ENCODE measurements at regions not wholly inside any gene's neighbourhood (a gene's known extent, or its start where the extent isn't known, plus 50 kb on each side); places are given as distances from the start of the nearest gene placed in this dataset.

GRCh38 chr2:53381271-53381670 lies 386.3 kb upstream of the CHAC2 start:
- H3K27me3 ChIP-seq (replicated peaks; ENCODE audit: insufficient read depth, low read depth, low read length, poor library complexity): no peaks in the 10 kb centered on the region
- no peaks in the 10 kb centered on the region for H3K9me3 ChIP-seq (ENCODE audit: low read depth, low read length, poor library complexity, severe bottlenecking)
- intact Hi-C loops (cut with micrococcal nuclease; ENCODE audit: unreplicated experiment): no loop called here
- no peak for TF ChIP-seq EZH2 (IDR thresholded peaks at IDR 0.05; ENCODE audit: borderline replicate concordance, low read depth, low read length, poor library complexity, severe bottlenecking)
- TF ChIP-seq, protein P1, sequence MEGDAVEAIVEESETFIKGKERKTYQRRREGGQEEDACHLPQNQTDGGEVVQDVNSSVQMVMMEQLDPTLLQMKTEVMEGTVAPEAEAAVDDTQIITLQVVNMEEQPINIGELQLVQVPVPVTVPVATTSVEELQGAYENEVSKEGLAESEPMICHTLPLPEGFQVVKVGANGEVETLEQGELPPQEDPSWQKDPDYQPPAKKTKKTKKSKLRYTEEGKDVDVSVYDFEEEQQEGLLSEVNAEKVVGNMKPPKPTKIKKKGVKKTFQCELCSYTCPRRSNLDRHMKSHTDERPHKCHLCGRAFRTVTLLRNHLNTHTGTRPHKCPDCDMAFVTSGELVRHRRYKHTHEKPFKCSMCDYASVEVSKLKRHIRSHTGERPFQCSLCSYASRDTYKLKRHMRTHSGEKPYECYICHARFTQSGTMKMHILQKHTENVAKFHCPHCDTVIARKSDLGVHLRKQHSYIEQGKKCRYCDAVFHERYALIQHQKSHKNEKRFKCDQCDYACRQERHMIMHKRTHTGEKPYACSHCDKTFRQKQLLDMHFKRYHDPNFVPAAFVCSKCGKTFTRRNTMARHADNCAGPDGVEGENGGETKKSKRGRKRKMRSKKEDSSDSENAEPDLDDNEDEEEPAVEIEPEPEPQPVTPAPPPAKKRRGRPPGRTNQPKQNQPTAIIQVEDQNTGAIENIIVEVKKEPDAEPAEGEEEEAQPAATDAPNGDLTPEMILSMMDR (conservative IDR thresholded peaks at IDR 0.05; ENCODE audit: low read depth, low read length): no peak
- BruUV-seq (replicated peaks): no TSS peak
- no peak overlapping the region for H3K4me3 ChIP-seq (ENCODE audit: low read depth, low read length, poor library complexity, severe bottlenecking)
- no peak for DNase-seq (ENCODE audit: low spot score)
- no peaks in the 10 kb centered on the region for H3K4me1 ChIP-seq (ENCODE audit: insufficient read depth, low read length, poor library complexity, severe bottlenecking)
- ChIA-PET CTCF (no interaction called here), POLR2A (ENCODE audit: low non-redundant PET) (no interaction called here)
- no peaks in the 10 kb centered on the region for H3K36me3 ChIP-seq (ENCODE audit: insufficient read depth, low read length, poor library complexity, severe bottlenecking)
- no peak overlapping the region for H3K27ac ChIP-seq (ENCODE audit: low read depth, low read length, poor library complexity, severe bottlenecking)

- BruUV-seq (replicated peaks): no TSS peak
- no peak for DNase-seq (ENCODE audit: low spot score)
Measured at GRCh38 chr2:53379547-53379946, 388.1 kb upstream of the CHAC2 start.

DNA sequence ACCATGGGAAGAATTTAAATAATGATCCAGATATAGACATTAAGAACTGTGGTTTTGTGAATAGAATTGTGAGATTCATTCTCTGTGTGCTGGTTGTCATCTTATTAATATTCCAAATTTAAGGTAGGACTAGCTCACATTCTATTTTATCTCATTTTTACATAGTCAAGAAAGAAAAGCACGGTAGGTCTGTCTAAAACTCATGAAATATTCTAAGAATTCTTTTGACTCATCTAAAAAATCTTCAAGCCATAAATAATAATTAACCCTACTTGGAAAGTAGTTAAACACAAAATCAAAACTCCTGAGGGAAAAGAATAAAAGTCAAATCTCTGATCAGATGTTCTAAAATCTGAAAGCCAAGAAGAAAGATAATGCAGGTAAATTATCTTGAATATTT lies 388.8 kb upstream of the CHAC2 start:
- Histone ChIP-seq H3K27me3 (replicated peaks; ENCODE audit: insufficient read depth, low read depth, low read length, poor library complexity) (no peaks in the 10 kb centered on the region), H3K36me3 (ENCODE audit: insufficient read depth, low read length, poor library complexity, severe bottlenecking) (no peaks in the 10 kb centered on the region), H3K4me1 (ENCODE audit: insufficient read depth, low read length, poor library complexity, severe bottlenecking) (no peaks in the 10 kb centered on the region), H3K9me3 (ENCODE audit: low read depth, low read length, poor library complexity, severe bottlenecking) (no peaks in the 10 kb centered on the region), H3K4me3 (ENCODE audit: low read depth, low read length, poor library complexity, severe bottlenecking) (no peak overlapping the region), H3K27ac (ENCODE audit: low read depth, low read length, poor library complexity, severe bottlenecking) (no peak overlapping the region)
- intact Hi-C loops (cut with micrococcal nuclease; ENCODE audit: unreplicated experiment): no loop called here
- ChIA-PET POLR2A (ENCODE audit: low non-redundant PET) (no interaction called here), CTCF (no interaction called here)
- TF ChIP-seq, protein P1 (conservative IDR thresholded peaks at IDR 0.05; ENCODE audit: low read depth, low read length): no peak
- no peak for TF ChIP-seq EZH2 (IDR thresholded peaks at IDR 0.05; ENCODE audit: borderline replicate concordance, low read depth, low read length, poor library complexity, severe bottlenecking)
- DNase-seq (ENCODE audit: low spot score): no peak
- BruUV-seq (replicated peaks): no TSS peak

More at GRCh38 chr2:53379547-53379946, 388.1 kb upstream of the CHAC2 start:
- Histone ChIP-seq H3K9me3 (ENCODE audit: low read depth, low read length, poor library complexity, severe bottlenecking) (no peaks in the 10 kb centered on the region), H3K4me3 (ENCODE audit: low read depth, low read length, poor library complexity, severe bottlenecking) (no peak overlapping the region), H3K36me3 (ENCODE audit: insufficient read depth, low read length, poor library complexity, severe bottlenecking) (no peaks in the 10 kb centered on the region), H3K27me3 (replicated peaks; ENCODE audit: insufficient read depth, low read depth, low read length, poor library complexity) (no peaks in the 10 kb centered on the region), H3K4me1 (ENCODE audit: insufficient read depth, low read length, poor library complexity, severe bottlenecking) (no peaks in the 10 kb centered on the region), H3K27ac (ENCODE audit: low read depth, low read length, poor library complexity, severe bottlenecking) (no peak overlapping the region)
- ChIA-PET CTCF (no interaction called here), POLR2A (ENCODE audit: low non-redundant PET) (no interaction called here)
- TF ChIP-seq, protein P1 (conservative IDR thresholded peaks at IDR 0.05; ENCODE audit: low read depth, low read length): no peak
- TF ChIP-seq EZH2 (IDR thresholded peaks at IDR 0.05; ENCODE audit: borderline replicate concordance, low read depth, low read length, poor library complexity, severe bottlenecking): no peak
- intact Hi-C loops (cut with micrococcal nuclease; ENCODE audit: unreplicated experiment): no loop called here
